ENCODE measurements at regions not wholly inside any gene's neighbourhood (a gene's known extent, or its start where the extent isn't known, plus 50 kb on each side); places are given as distances from the start of the nearest gene placed in this dataset.

GRCh38 chr12:86827409-86827808 lies 571.2 kb upstream of the MGAT4C start:
- H3K18ac ChIP-seq (ENCODE audit: insufficient read length, low read depth, low read length) = no peak overlapping the region
- H2AFZ ChIP-seq (ENCODE audit: low read length) = no peak overlapping the region
- no peak overlapping the region for H3K27ac ChIP-seq (ENCODE audit: insufficient read length, low read depth, low read length)
- no peak overlapping the region for H4K5ac ChIP-seq (ENCODE audit: insufficient read length, low read depth, low read length)
- no peaks in the 10 kb centered on the region for H3K79me1 ChIP-seq (ENCODE audit: insufficient read depth, low read depth, low read length, poor library complexity, severe bottlenecking)
- H3K56ac ChIP-seq (ENCODE audit: insufficient read length, low read depth, low read length) = no peak overlapping the region
- H3T11ph ChIP-seq (ENCODE audit: low read length) = no peak overlapping the region
- no peak overlapping the region for H3K23ac ChIP-seq (ENCODE audit: insufficient read length, low read depth, low read length)
- no peaks in the 10 kb centered on the region for H3K4me1 ChIP-seq (ENCODE audit: insufficient read depth, low read length)
- no peak for DNase-seq
- no peak overlapping the region for H3K14ac ChIP-seq (ENCODE audit: insufficient read depth, low read length)
- H2BK120ac ChIP-seq (ENCODE audit: low read depth, low read length, poor library complexity, severe bottlenecking) = no peak overlapping the region
- Mint-ChIP-seq H3K4me1 (no peaks in the 10 kb centered on the region), H3K9me3 (no peaks in the 10 kb centered on the region), H3K4me3 (no peak overlapping the region), H3K27me3 (ENCODE audit: low read depth) (no peaks in the 10 kb centered on the region), H3K27ac (no peak overlapping the region), H3K36me3 (ENCODE audit: insufficient read depth in 1 of 3, low read depth in 3 of 3) (no peaks in the 10 kb centered on the region)
- H3K79me2 ChIP-seq (ENCODE audit: insufficient read depth, low read length) = no peaks in the 10 kb centered on the region
- no peaks in the 10 kb centered on the region for H3K9me3 ChIP-seq (ENCODE audit: control insufficient read depth, low read depth, low read length)
- no peak overlapping the region for H2BK15ac ChIP-seq (ENCODE audit: low read depth, low read length)
- no peaks in the 10 kb centered on the region for H3K23me2 ChIP-seq (ENCODE audit: insufficient read length, low read depth, low read length, poor library complexity, severe bottlenecking)
- no peak for TF ChIP-seq CTCF (conservative IDR thresholded peaks at IDR 0.05)
- no CpG with 5 or more reads among the region's 2 CpGs for WGBS (ENCODE audit: extremely low coverage, insufficient read length, low lambda C conversion rate)
- no peak overlapping the region for H2AK5ac ChIP-seq (ENCODE audit: insufficient read length, low read length)
- H4K20me1 ChIP-seq (ENCODE audit: control insufficient read depth, insufficient read depth, insufficient read length) = no peaks in the 10 kb centered on the region
- no peak overlapping the region for H2BK5ac ChIP-seq (ENCODE audit: insufficient read length, low read length)
- no peak overlapping the region for H2BK20ac ChIP-seq (ENCODE audit: low read depth, low read length, poor library complexity, severe bottlenecking)
- H3K27me3 ChIP-seq (ENCODE audit: insufficient read depth, low read length) = no peaks in the 10 kb centered on the region
- H3K4me2 ChIP-seq (ENCODE audit: insufficient read depth, insufficient read length, low read length) = no peak overlapping the region
- no peak overlapping the region for H4K8ac ChIP-seq (replicated peaks; ENCODE audit: insufficient read length, low read depth, low read length)
- no peak overlapping the region for H3K4ac ChIP-seq (ENCODE audit: low read depth, low read length)
- H2BK12ac ChIP-seq (ENCODE audit: insufficient read length, low read depth, low read length) = no peak overlapping the region
- no peak overlapping the region for H4K91ac ChIP-seq (ENCODE audit: insufficient read length, low read depth, low read length)
- no peak overlapping the region for H3K9ac ChIP-seq (ENCODE audit: extremely low read depth, insufficient read length, low read length)
